ENCODE measurements at regions not wholly inside any gene's neighbourhood (a gene's known extent, or its start where the extent isn't known, plus 50 kb on each side); places are given as distances from the start of the nearest gene placed in this dataset.

DNA sequence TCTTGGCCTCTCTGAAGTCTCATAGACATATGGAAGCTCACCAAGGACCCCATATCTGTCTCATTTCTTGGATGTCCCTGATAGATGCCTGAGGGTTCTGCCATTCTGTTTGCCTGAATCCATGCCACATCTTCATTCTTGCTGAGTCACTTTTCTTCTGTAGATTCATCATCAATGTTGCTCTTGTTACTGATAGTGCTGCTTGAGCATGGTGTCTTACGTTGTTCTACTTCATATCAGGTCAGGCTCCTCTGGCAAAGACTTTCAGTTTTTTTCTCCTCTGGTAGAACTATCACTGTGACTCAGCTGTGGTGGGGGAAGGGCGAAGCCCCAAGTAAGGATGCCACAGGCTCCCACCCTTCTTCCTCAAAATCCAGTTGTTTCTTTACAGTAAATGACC, 885.2 kb downstream of the DCDC2C start:
- intact Hi-C loops (cut with micrococcal nuclease): no loop called here
- ATAC-seq: no peak

DNA sequence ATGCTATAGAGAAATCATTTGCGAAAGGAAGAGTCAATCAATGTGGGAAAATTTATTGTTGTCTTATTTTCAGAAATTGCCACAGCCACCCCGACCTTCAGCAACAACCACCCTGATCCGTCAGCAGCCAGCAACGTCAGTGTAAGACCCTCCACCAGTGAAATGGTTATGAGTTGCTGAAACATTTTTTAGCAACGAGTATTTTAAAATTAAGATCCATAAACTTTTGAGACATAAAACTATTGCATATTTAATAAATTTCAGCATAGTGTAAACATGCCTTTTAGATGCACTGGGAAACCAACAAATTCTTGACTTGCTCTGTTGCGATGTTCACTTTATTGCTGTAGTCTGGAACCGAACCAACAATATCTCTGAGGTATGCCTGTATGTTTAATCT, 887.9 kb downstream of the DCDC2C start:
- intact Hi-C loops (cut with micrococcal nuclease): no loop called here
- no peak for ATAC-seq
- DNase-seq: no peak

More for the DNA sequence above, 885.2 kb downstream of the DCDC2C start:
- DNase-seq: no peak

DNA sequence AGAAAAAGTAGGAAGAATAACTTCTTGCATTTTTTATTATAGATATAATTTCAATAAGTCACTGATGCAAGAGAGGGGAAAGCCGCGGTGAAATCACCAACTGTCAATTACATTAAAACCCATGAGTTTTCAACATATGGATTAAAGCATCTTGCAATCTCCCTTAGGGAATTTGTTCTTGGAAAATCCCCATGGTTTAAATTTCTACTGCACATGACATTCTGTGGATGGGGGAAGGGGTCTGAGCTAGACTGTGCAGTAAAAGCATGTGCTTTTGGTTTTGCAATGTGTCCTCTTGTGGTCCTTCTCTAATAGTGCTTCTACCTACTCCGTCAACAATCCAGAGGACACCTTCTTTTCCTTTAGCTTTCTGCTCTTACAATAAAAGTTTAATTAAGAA, 894.0 kb downstream of the DCDC2C start:
- ATAC-seq: no peak
- DNase-seq: no peak
- intact Hi-C loops (cut with micrococcal nuclease): no loop called here

DNA sequence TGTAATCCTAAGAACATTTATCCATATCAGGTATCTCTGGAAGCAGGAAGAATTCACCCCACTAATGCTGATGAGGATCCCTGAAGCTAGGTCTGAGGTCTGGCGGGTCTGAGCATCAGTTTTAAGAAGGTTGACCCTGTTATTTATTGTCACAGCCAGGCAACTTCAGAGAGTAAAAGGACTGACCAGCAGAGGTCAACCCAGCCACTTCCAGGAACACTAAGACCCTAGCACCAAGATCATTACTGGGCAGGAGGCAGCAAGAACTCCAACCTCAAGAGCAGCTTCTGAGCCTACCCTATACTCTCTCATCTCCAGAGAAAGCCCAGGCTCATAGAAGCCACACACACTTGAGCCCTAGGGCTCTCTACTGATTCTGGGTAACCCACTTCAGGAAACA, 901.4 kb downstream of the DCDC2C start:
- intact Hi-C loops (cut with micrococcal nuclease): no loop called here
- ATAC-seq: no peak
- DNase-seq: no peak

DNA sequence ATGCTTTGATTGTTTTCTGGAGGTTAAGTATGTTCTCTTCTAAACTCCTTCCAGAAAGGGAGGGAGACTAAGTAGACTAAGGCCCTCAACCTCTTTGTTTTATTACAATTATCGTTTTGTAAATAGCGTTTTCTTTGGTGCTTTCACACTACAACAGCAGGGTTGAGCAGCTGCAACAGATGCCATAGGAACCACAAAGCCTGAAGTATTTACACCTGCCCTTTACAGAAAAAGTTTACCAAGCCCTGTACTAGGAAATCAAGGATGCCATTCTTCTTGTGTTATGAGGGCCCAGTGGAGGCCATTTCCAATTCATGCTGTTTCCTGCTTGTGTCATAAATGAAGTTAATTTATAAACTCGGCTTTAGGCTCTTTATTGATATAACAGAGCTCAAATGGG, 914.8 kb downstream of the DCDC2C start:
- ATAC-seq: no peak

DNA sequence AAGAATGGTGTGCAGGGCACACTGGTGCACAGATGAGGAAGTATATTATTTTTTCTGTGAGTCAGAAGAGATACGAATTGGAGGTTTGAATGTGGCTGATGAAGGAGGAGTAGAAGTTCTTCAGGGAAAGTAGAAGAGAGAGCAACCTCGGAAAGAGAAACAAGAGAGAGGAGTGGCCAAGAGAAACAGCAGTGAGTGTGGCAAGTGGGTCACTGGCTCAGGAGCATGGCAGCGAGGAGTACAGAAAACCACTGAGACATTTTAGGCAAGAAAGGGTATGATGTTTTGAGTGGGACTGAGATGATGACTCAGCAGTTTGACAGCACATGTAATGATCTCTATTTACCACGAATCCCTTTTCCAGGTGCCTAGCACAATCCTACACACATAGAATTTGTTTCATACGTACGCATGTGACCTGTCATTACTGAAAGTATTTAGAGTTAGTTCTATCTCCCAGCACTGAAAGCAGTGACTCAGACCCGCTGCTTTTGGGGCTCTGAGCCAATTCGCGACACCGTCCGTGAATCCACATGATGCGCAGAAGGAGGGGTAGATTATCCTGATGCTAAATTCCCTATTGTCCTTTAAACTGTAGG, 915.4 kb downstream of the DCDC2C start:
- no peak for ATAC-seq
- intact Hi-C loops (cut with micrococcal nuclease): no loop called here
- no peak for DNase-seq

More for the DNA sequence above, 914.8 kb downstream of the DCDC2C start:
- no peak for DNase-seq
- intact Hi-C loops (cut with micrococcal nuclease): no loop called here

DNA sequence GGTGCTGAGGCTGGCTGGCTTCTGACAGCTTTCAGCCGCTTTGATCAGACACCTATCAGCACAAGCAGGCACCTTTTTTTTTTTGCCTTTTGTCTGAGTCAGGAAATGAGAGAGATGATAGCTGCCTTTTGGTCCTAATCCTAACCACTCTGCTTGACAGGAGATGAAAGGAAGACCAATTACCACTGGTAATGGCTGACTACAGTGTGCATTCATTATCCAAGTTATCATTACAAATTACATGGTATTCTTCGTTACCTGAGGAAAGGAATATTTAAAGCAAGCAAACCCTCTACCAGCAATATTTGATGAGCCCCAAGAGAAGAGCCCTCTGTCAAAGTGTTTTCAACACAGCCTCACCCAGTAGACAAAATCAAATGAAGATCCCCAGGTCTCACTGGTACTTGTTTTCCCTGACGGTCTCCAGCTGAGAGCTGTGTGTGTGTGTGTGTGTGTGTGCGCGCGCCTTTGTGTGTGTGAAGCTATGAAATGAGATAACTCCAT, 925.7 kb downstream of the DCDC2C start:
- no peak for ATAC-seq
- no peak for DNase-seq
- intact Hi-C loops (cut with micrococcal nuclease): no loop called here

DNA sequence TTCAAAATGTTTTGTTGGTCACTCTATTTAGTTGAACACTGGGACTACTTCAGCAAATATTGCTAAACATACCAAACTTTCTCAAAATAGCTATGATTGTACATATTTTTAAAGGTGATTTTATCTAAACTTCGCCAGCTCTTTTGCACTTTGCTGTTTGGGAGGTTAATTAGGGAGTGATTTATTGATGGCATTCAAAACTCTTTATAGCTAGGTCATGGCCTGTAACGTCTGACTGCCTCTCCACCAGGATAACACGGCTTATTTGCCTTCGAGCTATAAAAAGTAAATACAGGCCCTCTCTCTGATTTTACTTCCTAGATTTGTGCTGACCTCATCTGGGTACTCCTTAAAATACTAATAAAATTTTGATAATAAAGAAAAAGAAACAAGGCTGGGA, 931.9 kb downstream of the DCDC2C start:
- DNase-seq: no peak
- ATAC-seq: no peak

DNA sequence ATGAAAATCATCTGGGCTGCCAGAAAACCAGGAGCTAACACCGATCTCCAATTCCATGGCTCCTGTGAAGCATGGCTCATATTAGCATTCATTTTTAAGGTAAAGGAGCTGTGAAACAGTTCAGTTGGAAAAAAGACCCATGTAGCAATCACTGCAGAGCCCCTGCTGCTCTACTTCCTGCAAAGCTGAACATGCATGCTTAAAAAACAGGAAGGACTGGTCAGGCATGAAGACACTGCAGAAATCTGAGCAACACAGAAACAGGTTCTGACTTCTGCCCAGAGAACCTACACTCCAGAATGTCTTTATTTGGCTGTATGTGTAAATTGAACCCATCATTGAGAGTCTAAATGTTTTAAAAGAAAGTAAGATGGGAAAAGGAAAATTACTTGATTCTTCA, 950.6 kb downstream of the DCDC2C start:
- intact Hi-C loops (cut with micrococcal nuclease): no loop called here
- no peak for DNase-seq
- ATAC-seq: no peak

More for the DNA sequence above, 931.9 kb downstream of the DCDC2C start:
- intact Hi-C loops (cut with micrococcal nuclease): no loop called here

DNA sequence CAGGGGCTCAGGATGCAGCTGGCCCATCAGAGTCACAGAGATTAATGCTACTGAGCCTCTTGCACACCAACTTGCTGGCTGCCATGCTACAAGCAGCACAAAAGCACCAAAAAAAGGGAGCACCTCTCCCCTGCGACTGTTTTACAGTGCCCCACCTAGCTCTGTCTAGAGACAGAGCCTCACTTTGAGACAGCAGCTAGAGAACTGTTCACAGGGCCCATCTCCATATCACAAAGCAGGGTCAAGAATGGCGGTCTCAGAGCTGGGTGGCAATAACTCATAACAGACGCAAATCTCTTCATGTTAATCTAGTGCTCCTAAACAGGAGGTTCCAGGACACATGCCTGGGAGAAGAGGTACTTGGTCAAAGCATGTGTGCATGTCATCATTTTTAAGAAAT, 953.0 kb downstream of the DCDC2C start:
- ATAC-seq (no peak), DNase-seq (no peak)
- intact Hi-C loops (cut with micrococcal nuclease): no loop called here

DNA sequence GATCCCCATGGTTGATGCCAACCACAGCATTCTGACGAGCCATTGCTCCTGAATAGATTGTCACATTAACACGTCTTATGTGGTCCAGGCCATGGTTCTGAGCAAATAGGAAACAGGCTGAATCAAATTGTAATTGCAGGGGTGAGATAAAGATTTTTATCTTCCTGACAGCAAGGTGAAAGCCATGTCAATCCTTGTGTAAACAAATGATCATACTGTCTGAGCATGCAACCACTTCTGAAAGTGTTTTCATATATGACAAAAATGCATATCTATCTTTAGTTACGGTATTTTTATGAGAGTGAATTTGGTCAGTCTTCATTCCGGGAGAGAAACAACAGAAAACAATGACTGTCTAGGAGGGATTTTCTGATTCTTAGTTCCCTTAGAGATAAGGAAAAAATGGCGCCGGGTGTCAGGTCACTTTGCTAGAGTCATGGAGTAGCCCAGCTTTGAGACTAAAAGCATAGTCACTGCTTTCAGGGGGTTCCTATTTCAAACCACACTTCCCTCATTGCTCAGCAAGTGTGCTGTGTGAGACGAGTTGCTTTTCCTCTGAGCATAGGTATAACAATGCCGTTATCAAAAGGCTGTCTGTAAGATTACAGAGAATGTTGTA, 958.9 kb downstream of the DCDC2C start:
- intact Hi-C loops (cut with micrococcal nuclease): no loop called here

DNA sequence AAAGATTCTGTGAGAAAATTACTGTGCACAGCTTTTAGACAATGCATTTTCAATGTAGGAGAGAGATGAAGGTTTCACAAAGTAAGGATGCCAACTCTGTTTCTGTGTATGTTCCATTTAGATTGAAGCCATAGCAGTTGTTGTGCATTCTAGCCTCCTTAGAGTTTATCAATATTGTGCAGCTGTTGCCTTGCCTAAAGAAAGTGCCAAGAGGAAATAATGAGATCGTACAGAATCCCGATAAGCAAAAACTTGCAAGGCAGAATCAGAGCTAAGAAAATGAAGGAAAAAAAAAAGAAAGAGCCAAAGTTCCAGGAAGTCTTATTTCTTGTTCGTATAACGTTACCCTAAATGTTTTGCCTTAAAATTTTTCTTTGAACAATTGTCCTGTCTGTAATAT, 965.0 kb downstream of the DCDC2C start:
- DNase-seq (no peak), ATAC-seq (no peak)
- intact Hi-C loops (cut with micrococcal nuclease): no loop called here

More for the DNA sequence above, 958.9 kb downstream of the DCDC2C start:
- ATAC-seq (no peak), DNase-seq (no peak)

DNA sequence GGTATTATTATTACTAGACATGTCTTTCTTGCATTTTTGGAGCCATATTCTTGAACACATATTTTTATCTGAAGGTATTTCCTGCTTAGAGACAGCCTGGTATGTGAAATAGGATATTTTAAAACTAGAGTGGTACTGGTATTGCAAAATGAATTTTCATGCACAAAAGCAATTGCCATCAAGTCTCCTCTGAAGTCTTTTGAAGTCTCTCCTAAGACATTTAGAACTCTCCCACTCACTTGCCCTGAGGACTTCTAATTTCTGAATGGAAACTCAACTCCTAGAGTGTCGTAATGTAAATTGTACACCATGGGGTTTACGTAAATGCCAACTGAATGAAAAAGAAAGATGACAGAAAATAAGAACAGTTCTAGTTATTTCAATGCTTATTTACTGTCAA, 967.0 kb downstream of the DCDC2C start:
- DNase-seq (no peak), ATAC-seq (no peak)
- intact Hi-C loops (cut with micrococcal nuclease): no loop called here

DNA sequence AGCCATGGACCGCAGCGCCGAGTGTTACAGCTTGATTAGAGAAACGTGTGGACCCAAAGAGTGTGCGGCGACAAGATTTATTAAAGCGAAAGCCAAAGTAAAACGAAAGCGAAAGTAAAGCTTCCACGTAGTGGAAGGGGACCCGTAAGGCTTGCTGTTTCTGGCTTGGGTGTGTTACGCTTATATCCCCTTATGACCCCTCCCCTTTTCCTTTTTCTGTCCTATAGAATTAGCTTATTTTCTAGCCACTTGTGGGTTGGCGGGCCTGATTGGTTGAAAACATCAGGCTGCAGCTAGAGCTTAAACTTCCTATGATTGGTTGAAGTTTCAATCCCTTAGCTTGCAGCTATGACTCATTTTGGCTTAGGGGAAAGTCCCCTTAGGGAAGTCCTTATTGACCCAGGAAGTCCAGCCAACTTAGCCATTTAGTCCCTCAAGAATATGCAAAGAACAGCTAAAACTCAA, 969.7 kb downstream of the DCDC2C start:
- DNase-seq: no peak
- ATAC-seq: no peak
- intact Hi-C loops (cut with micrococcal nuclease): no loop called here

DNA sequence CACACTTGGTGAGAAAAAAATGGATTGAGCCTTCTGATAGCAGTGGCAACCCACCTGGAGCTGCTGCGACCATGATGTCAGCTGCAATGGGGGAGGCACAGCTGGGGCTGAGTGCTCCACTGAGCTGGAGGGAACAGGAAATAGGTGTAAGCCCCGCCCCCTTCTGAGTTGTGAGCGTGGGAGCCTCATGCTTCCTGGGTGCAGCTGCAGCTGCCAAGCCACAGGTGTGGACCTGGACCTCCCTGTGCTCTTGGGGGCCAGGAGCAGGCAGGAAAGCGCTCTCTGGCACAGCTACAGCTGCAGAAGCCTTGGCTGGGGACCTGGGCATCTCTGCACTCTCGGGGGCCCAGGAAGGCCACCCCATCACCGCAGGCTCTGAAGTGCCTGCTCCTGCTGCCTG, 970.6 kb downstream of the DCDC2C start:
- intact Hi-C loops (cut with micrococcal nuclease): no loop called here
- ATAC-seq: no peak
- DNase-seq: no peak

DNA sequence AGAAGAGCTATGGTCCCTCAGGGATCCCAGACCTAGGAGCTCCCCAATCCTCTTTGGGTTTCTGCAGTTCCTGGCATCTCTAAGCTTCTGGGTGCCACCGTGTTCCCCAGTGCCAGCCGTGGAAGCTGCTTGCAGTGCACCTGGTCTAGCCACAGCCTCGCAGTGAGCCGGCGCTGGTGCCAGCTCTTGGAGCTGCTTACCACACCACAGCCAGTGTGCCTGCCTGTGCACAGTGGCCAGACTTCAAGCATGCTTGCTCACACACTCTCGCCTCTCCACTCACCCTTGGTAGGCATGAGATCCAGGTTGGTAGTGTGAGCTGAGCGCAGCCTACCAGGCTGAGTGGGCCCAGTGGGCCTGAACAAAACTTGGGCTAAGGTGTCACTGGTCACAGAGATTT, 971.9 kb downstream of the DCDC2C start:
- intact Hi-C loops (cut with micrococcal nuclease): no loop called here
- DNase-seq (no peak), ATAC-seq (no peak)

DNA sequence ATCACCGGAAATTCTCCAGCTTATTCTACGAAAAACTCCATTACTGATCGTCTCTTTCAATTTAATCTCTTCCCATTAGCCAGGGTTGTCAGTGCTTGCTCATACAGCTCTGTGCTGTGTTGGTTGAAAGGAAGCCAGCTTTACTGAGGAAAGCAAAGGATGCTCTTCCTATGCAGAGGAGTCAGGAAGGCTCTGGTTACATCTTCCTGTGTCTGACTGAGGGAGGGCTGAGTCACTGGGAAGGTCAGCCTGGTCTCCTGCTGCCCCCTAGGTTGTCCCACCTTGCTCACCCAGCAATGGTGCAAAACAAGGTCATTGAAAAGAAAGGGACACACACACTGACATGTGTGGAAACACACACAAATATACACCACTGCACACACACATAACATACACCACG, 975.6 kb downstream of the DCDC2C start:
- no peak for ATAC-seq
- no peak for DNase-seq
- intact Hi-C loops (cut with micrococcal nuclease): no loop called here

DNA sequence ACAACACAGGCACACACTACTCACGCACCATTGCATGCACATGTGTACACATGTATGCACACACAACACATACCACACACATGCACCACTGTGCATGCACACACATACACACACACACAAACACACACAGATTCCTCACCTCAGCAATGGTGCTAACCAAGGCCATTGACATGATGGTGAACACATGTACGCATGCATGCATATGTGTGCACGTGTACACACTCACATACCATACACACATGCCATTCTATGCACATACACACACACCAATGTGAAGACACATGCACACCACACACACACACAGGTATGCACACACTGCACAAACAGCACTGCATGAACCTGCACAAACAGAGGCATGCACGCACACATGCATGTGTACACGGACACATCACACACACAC, 976.0 kb downstream of the DCDC2C start:
- DNase-seq: no peak
- intact Hi-C loops (cut with micrococcal nuclease): no loop called here
- no peak for ATAC-seq

DNA sequence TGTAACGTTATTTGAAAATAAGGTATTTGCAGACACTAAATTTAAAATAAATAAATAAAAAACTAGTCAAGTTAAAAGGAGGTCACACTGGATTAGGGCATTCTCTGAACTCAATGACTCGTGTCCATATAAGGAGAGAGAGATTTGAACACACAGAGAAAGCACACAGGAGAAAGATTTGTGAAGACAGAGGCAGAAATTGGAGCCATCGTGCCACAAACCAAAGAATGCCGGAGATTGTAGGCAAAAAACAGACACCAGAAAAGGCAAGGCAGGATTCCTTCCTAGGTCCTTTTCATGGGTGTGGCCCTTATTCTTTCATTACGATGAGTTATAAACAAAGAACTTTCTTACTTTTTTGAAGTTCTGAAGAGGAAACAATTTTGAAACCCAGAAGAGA, 981.5 kb downstream of the DCDC2C start:
- no peak for ATAC-seq
- no peak for DNase-seq
- intact Hi-C loops (cut with micrococcal nuclease): no loop called here

DNA sequence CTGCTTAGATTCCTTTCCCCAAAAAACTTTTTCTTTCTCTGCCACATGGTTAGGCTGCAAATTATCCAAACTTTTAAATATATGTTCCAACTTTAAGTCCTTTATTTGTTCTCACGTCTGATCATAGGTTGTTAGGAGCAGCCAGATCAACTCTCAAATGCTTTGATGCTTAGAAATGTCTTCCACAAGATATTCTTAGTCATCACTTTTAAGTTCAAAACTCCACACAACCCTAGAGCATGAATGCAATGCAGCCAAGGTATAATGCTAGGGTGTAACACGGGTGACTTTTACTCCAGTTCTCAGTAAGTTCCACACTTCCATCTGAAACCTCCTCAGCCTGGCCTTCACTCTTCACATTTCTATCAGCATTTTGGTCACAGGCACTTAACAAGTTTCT, 987.5 kb downstream of the DCDC2C start:
- intact Hi-C loops (cut with micrococcal nuclease): no loop called here
- DNase-seq (no peak), ATAC-seq (no peak)

DNA sequence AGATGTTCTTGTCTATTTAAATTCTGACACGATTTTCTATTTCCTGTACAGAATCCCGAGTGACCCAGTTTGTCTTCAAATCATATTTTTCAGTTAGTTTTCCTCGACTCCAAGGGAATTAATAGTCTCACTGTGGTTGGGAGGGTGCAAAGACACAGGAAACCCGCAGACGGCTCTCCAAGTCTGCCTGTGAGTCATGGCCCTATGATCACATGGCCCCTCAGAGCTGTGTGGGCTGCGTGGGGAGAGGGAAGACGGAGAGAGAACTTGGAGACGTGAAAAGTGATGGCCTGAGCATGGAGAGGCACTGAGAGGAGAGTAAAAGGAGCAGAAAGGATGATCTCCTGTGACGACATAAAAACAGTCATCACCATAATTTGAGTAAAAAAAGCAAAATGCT, 989.9 kb downstream of the DCDC2C start:
- intact Hi-C loops (cut with micrococcal nuclease): no loop called here
- ATAC-seq (no peak), DNase-seq (no peak)

All from left ventricle myocardium superior (tissue), 1 donor.